Lower leg skin (tissue), 3 donors: ENCODE measurements at regions not wholly inside any gene's neighbourhood (a gene's known extent, or its start where the extent isn't known, plus 50 kb on each side); places are given as distances from the start of the nearest gene placed in this dataset.

Experiments used
- POLR2A ChIP-seq, 2 donors: fragments of 450-650 bp; IDR thresholded peaks; one replicate each; pipeline ENCODE4 v1.6.1; 2016 to 2017; ENCODE audit warnings: antibody characterized with exemption in 2 of 2, mild to moderate bottlenecking in 1 of 2, moderate library complexity in 1 of 2
- TF ChIP-seq, protein P1 (sequence below), 3 donors: fragments of 450-650 bp; IDR thresholded peaks; one replicate each; pipeline ENCODE4 v1.5.1; 2016; ENCODE audit warnings: antibody characterized with exemption in 3 of 3, mild to moderate bottlenecking in 3 of 3, moderate library complexity in 2 of 3

DNA sequence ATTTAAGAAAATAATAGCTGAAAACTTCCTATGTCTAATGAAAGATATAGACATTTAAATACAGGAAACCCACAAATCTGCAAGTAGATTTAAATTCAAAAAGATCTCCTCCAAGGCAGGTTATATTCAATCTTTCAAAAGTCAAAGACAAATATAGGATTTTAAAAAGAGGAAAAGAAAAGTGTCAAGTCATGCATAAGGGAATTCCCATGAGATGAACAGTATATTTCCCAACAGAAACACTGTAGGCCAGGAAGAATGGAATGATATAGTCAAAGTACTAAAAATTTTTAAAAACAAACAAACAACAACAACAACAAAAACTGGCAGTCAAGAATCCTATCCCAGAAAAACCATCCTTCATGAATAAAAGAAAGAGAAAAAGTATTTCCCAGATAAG lies 806.5 kb upstream of the BRINP3 start:
- TF ChIP-seq, protein P1, sequence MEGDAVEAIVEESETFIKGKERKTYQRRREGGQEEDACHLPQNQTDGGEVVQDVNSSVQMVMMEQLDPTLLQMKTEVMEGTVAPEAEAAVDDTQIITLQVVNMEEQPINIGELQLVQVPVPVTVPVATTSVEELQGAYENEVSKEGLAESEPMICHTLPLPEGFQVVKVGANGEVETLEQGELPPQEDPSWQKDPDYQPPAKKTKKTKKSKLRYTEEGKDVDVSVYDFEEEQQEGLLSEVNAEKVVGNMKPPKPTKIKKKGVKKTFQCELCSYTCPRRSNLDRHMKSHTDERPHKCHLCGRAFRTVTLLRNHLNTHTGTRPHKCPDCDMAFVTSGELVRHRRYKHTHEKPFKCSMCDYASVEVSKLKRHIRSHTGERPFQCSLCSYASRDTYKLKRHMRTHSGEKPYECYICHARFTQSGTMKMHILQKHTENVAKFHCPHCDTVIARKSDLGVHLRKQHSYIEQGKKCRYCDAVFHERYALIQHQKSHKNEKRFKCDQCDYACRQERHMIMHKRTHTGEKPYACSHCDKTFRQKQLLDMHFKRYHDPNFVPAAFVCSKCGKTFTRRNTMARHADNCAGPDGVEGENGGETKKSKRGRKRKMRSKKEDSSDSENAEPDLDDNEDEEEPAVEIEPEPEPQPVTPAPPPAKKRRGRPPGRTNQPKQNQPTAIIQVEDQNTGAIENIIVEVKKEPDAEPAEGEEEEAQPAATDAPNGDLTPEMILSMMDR (IDR thresholded peaks at IDR 0.05) = no peak
- TF ChIP-seq POLR2A (IDR thresholded peaks at IDR 0.05) = no peak
